ENCODE measurements at regions not wholly inside any gene's neighbourhood (a gene's known extent, or its start where the extent isn't known, plus 50 kb on each side); places are given as distances from the start of the nearest gene placed in this dataset.

DNA sequence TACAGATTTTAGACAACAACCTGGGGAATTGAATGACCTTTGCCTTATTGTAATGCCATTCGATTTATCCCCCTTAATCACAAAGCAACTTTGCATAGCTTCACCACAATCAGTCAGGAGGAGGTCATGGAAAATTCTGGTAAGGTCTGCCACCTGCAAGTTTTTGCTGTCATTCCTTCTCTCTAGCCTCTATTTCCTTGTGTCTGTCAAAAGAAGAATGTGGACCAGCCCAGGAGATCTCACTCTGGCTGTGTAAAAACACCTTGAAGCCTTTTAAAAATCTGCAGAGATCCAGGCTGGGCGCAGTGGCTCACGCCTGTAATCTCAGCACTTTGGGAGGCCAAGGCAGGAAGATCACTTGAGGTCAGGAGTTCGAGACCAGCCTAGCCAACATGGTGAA lies 74.1 kb upstream of the BZW1 start:
- Histone ChIP-seq H3K23me2 (ENCODE audit: low read depth, low read length) (no peaks in the 10 kb centered on the region), H3K27ac (ENCODE audit: low read depth, low read length) (no peak overlapping the region; the same call in 1 of the 2 replicates), H2BK5ac (ENCODE audit: low read depth, low read length) (0 out of 2 replicates have a peak overlapping the region, but pooled peaks have one; percentile 13), H3K4ac (replicated peaks; ENCODE audit: insufficient read length, low read depth, low read length) (no peak overlapping the region), H2AK5ac (ENCODE audit: low read depth, low read length) (no peak overlapping the region), H2AFZ (ENCODE audit: low read length) (peak overlapping the region; percentile 78; the same call in 1 of the 2 replicates), H3K79me2 (ENCODE audit: control insufficient read depth in 1 of 2, insufficient read depth in 2 of 2, low read length in 2 of 2) (no peaks in the 10 kb centered on the region), H3K9me3 (ENCODE audit: insufficient read depth in 2 of 2, low read depth in 1 of 2, low read length in 1 of 2) (no peaks in the 10 kb centered on the region), H3K27me3 (replicated peaks in 1 of 4; ENCODE audit: control insufficient read depth in 3 of 4, extremely low read depth in 1 of 4, insufficient read depth in 3 of 4, low read length in 3 of 4) (no peaks in the 10 kb centered on the region), H3K56ac (replicated peaks; ENCODE audit: insufficient read length, low read depth, low read length) (no peak overlapping the region), H3K23ac (ENCODE audit: insufficient read length) (no peak overlapping the region), H4K5ac (ENCODE audit: insufficient read length, low read depth, low read length) (no peak overlapping the region), H4K91ac (replicated peaks; ENCODE audit: insufficient read length, low read length) (no peak overlapping the region), H3K4me1 (replicated peaks in 1 of 4; ENCODE audit: control insufficient read depth in 3 of 4, insufficient read depth in 4 of 4, low read length in 3 of 4) (peaks cover 9 to 20% (median 19%) of the 10 kb centered on the region in 4 experiments; a peak in 5 of 7 replicates), H3K18ac (ENCODE audit: extremely low read depth, low read length) (peak overlapping the region; percentile 53; the same call in 1 of the 2 replicates), H2BK12ac (ENCODE audit: low read depth, low read length) (no peak overlapping the region), H3K9ac (replicated peaks in 1 of 4; ENCODE audit: extremely low read depth in 1 of 4, low read depth in 3 of 4, low read length in 3 of 4) (no peak overlapping the region), H3K4me3 (ENCODE audit: extremely low read depth in 1 of 4, insufficient read depth in 2 of 4, low read depth in 3 of 4, low read length in 4 of 4) (peak overlapping the region in 1 of 4 experiments; percentile 45; a peak in 1 of 8 replicates), H3K79me1 (ENCODE audit: low read depth, low read length) (no peaks in the 10 kb centered on the region), H4K8ac (ENCODE audit: extremely low read depth, insufficient read depth, low read length) (no peak overlapping the region), H3K14ac (ENCODE audit: insufficient read length) (no peak overlapping the region), H4K20me1 (replicated peaks in 1 of 2; ENCODE audit: control insufficient read depth in 1 of 2, insufficient read depth in 2 of 2, low read length in 2 of 2) (no peaks in the 10 kb centered on the region), H2BK20ac (ENCODE audit: low read length) (no peak overlapping the region), H3K4me2 (ENCODE audit: insufficient read depth in 1 of 2, low read depth in 2 of 2, low read length in 2 of 2) (peak overlapping the region in 1 of 2 experiments; percentile 62; a peak in 1 of 4 replicates), H2BK15ac (ENCODE audit: low read length) (no peak overlapping the region), H3K36me3 (ENCODE audit: control insufficient read depth in 2 of 4, insufficient read depth in 4 of 4, low read length in 3 of 4) (no peaks in the 10 kb centered on the region), H2BK120ac (replicated peaks; ENCODE audit: low read depth, low read length) (no peak overlapping the region)
- ChIA-PET POLR2A (ENCODE audit: partially characterized antibody) (interaction anchor here (1.1 to 1.2 kb wide), 2 partner anchors 12 to 13 kb away, joined by 3 read pairs; no protein-coding TSS in a partner anchor), CTCF (ENCODE audit: partially characterized antibody) (interaction anchor here (0.7 to 10.2 kb wide), 10 partner anchors 10 to 256 kb away, joined by 3 to 130 read pairs (median 5); partner anchors contain the start of gene AOX1)
- DNase-seq (ENCODE audit: low read depth in 1 of 2, low spot score in 2 of 2) (no peak), FAIRE-seq (no peak)
- WGBS, 2 experiments (ENCODE audit: extremely low coverage in 1 of 2, insufficient coverage in 1 of 2, insufficient read length in 1 of 2, insufficient replicate concordance in 2 of 2, low coverage in 1 of 2, low lambda C conversion rate in 2 of 2, missing lambda C conversion rate in 1 of 2), result 81% methylated on average over 4 of the region's 4 CpGs; no CpG with 5 or more reads in 1 of the 2 experiments
